Esophagus (tissue), 2 donors: ENCODE measurements at regions not wholly inside any gene's neighbourhood (a gene's known extent, or its start where the extent isn't known, plus 50 kb on each side); places are given as distances from the start of the nearest gene placed in this dataset.
A peak's percentile ranks its signal among the peaks of the same experiment; 100 is the strongest.

Source experiments
- H3K27ac ChIP-seq, 2 donors: one replicate each; pipeline ENCODE4 v1.5.1; 2013; ENCODE audit warnings: low read depth in 2 of 2, mild to moderate bottlenecking in 2 of 2, inconsistent platforms in 1 of 2, low read length in 1 of 2, moderate library complexity in 1 of 2
- H3K27me3 ChIP-seq, 2 donors: one replicate each; pipeline ENCODE4 v1.6.1; 2013; ENCODE audit warnings: low read length in 2 of 2, control low read depth in 1 of 2, mild to moderate bottlenecking in 1 of 2; ENCODE audit not compliant: insufficient read depth in 2 of 2, control insufficient read depth in 1 of 2
- H3K36me3 ChIP-seq, 2 donors: one replicate each; pipeline ENCODE4 v1.6.1; 2013; ENCODE audit warnings: low read length in 1 of 2; ENCODE audit not compliant: control insufficient read depth in 2 of 2, insufficient read depth in 2 of 2
- H3K4me1 ChIP-seq, 2 donors: one replicate each; pipeline ENCODE4 v1.6.1; 2013; ENCODE audit warnings: low read length in 1 of 2; ENCODE audit not compliant: control insufficient read depth in 2 of 2, insufficient read depth in 2 of 2
- H3K4me3 ChIP-seq, 2 donors: one replicate each; pipeline ENCODE4 v1.5.1; 2013; ENCODE audit warnings: low read length in 2 of 2, mild to moderate bottlenecking in 2 of 2, low read depth in 1 of 2, moderate library complexity in 1 of 2
- H3K9me3 ChIP-seq, 2 donors: one replicate each; pipeline ENCODE4 v1.6.1; 2013; ENCODE audit warnings: mild to moderate bottlenecking in 2 of 2, low read depth in 1 of 2, low read length in 1 of 2, moderate library complexity in 1 of 2; ENCODE audit not compliant: control insufficient read depth in 2 of 2, insufficient read depth in 1 of 2
- WGBS, 2 donors: extraction: QIAGEN DNeasy Blood & Tissue Kit; methylation state at CpG; one replicate each; pipeline ENCODE4 v1.1.7; 2013; 5-methylcytosine and 5-hydroxymethylcytosine counted together
- donor health status: healthy with polysubstance abuse.
- donor health status: Bipolar disorder and iron deficiency.

DNA sequence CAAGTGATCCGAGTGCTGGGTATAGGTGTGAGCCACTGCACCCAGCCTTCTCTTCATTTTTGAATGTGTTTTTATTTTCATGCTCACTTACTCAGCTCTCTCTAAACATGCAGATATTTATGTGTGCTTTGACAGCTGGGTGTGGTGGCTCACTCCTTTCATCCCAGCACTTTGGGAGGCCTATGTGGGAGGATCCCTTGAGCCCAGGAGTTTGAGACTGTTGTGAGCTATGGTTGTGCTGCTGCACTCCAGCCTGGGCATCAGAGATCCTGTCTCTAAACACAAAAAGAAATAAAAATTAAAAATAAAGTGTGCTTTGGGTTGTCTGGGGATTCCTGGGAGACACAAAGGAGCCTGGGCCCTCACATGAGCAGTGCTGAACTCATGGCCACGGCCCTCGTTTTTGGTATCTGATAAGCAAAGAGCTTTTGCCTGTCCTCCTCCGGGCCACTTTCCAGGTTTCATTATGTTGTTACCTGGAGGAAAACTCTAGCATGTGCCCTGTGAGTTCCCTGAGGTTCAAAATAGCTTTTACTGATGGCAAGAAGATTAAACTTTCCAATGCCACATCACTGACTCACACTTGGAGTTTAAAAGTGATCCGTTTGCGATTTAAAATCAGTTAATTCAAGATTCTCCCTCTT, 78.5 kb downstream of the CD164 start:
- Histone ChIP-seq H3K27ac (no peak overlapping the region), H3K36me3 (no peaks in the 10 kb centered on the region), H3K4me1 (no peaks in the 10 kb centered on the region), H3K9me3 (no peaks in the 10 kb centered on the region), H3K27me3 (no peaks in the 10 kb centered on the region), H3K4me3 (no peak overlapping the region)
- WGBS, 2 donors, result 50 to 75% methylated on average over 6 of the region's 6 CpGs

DNA sequence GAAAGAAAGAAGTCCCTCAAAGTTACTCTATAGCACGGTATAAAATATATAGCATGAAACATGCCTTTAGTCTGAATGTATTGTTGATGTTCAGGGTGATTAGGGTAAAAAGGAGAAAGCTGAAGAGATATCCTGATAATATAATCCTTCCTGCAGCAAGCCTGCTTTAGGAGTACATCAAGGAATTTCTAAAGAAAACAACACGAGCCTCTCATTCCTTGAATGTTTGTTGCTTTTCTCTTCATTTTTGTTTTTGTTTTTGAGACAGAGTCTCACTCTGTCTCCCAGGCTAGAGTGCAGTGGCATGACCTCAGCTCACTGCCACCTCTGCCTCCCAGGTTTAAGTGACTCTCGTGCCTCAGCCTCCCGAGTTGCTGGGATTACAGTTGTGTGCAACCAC, 79.1 kb downstream of the CD164 start:
- no peaks in the 10 kb centered on the region for H3K4me1 ChIP-seq
- H3K9me3 ChIP-seq, result no peaks in the 10 kb centered on the region
- no peaks in the 10 kb centered on the region for H3K27me3 ChIP-seq
- H3K36me3 ChIP-seq, result no peaks in the 10 kb centered on the region
- H3K27ac ChIP-seq, result no peak overlapping the region
- WGBS, 2 donors, result 88% methylated on average over 4 of the region's 4 CpGs
- no peak overlapping the region for H3K4me3 ChIP-seq

DNA sequence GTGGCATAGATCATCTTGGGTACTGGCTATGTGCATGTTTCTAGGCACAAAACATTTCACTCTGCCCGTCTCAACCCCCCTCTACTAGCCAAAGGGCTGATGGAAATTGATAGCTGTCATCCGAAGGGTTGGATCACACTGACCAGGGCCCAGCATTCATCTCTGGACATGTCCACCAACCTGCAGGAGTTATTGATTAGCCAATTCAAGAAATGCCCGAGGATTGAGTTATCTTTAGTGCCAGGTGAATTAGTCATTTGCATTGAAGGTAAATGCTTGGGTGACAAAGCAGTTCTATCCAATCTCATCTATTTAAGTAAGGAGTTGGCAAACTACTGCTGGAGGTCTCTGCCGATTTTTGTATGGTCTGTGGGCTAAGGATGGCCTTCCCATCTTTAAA, 80.1 kb downstream of the CD164 start:
- Histone ChIP-seq H3K27me3 (no peaks in the 10 kb centered on the region), H3K36me3 (no peaks in the 10 kb centered on the region), H3K27ac (no peak overlapping the region), H3K9me3 (no peaks in the 10 kb centered on the region), H3K4me3 (no peak overlapping the region), H3K4me1 (no peaks in the 10 kb centered on the region)
- WGBS, 2 donors, result 79 to 83% methylated on average over 4 of the region's 4 CpGs

DNA sequence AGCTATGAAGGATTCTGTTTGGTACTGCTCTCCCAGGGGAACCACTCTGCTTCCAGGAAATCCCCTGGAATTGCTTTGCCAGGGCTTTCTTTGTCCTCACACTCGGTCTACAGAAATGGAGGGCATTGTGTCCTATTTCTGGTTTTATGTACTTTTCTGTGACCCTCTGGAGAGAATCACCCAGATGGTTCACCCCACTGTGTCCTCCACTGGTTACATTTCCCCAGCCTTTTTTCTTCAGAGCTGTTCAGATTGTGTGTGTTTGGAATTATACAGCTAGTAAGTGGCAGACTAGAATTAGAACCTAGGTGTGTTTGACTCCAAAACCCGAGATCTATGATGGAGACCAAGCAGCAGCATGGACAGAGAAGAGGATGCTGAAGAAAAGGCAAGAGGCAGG, 80.8 kb downstream of the CD164 start:
- WGBS, 2 donors, result 61 to 62% methylated on average over 2 of the region's 2 CpGs

DNA sequence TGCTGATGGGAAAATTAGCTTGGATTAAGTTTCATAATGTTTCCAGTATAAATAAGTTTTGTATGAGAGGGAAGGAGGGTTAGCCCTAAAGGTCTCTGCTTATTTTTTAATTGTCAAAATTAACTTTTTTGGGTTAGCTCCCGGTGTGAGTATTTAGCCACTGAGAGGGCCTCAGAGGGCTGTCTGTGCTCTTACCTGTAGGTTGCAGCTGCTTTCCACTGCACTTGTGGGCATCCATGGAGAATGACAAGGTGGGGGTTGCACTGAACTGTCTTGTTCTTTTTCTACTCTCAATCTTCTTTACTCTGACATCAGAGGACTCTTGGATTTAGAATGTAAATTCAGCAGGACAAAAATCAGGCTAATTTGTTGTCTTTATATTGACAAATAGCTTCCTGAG, 81.4 kb downstream of the CD164 start:
- Histone ChIP-seq H3K36me3 (no peaks in the 10 kb centered on the region), H3K4me1 (no peaks in the 10 kb centered on the region), H3K4me3 (no peak overlapping the region), H3K27ac (no peak overlapping the region), H3K9me3 (no peaks in the 10 kb centered on the region), H3K27me3 (no peaks in the 10 kb centered on the region)
- WGBS, 2 donors, result 68 to 72% methylated on average over 1 of the region's 1 CpG

More for the DNA sequence above, 80.8 kb downstream of the CD164 start:
- no peak overlapping the region for H3K4me3 ChIP-seq
- no peaks in the 10 kb centered on the region for H3K4me1 ChIP-seq
- no peak overlapping the region for H3K27ac ChIP-seq
- H3K27me3 ChIP-seq, result no peaks in the 10 kb centered on the region
- H3K36me3 ChIP-seq, result no peaks in the 10 kb centered on the region
- no peaks in the 10 kb centered on the region for H3K9me3 ChIP-seq

DNA sequence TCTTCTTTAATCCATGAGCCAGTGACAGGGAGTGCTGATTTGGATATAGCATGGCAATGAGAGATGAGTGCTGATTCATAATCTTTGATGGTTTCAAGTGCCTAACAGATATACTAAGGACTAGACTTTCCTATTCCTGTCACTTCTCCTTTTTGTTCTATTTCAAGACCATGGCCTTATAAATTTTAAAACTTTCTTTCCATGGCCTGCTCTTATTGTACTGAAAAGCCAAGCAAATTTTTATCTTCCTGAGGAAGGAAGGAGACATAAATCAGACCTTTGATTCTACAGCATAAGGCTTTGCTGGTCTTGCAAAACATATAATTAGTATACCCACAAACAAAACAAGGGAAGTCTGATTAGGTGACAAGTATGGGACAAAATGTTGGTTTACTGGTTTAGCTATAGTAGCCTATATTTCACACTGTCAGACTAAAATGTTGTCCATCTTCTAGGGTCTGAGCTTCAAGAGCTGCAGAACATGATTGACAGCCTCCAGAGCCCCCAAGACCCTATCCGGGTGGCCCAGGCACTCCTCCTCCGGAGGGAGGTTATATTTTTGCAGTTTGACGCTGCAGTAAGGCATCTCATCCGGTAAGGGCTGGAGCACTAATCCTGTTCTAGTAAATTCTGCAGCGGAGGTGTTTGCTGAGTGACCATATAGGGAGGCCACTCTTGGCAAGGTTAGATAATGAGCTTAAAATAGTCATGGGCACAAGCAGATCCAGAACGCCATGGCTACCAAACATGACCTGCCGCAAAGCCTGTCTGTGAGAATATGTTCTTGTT, 82.3 kb downstream of the CD164 start:
- Histone ChIP-seq H3K27me3 (no peaks in the 10 kb centered on the region), H3K4me1 (no peaks in the 10 kb centered on the region), H3K4me3 (no peak overlapping the region), H3K9me3 (no peaks in the 10 kb centered on the region), H3K27ac (no peak overlapping the region), H3K36me3 (no peaks in the 10 kb centered on the region)
- WGBS, 2 donors, result 56 to 60% methylated on average over 7 of the region's 7 CpGs

DNA sequence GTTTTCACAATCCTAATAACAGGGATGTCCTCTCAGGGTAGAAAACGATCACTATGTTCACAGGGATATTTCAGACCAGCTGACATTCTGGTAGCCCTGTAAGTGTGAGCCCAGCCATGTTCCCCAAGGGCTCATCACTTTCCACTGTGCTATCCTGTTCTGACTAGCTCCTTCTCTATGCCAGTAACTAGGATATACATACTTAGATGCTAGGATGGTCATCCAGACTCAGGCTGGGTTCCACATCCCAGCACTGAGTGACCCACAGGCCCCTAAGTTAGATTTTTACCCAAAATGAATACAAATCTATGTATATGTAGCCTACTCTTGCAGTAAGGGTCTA, 83.0 kb downstream of the CD164 start:
- H3K4me1 ChIP-seq, result no peaks in the 10 kb centered on the region
- no peak overlapping the region for H3K4me3 ChIP-seq
- H3K36me3 ChIP-seq, result no peaks in the 10 kb centered on the region
- H3K27ac ChIP-seq, result no peak overlapping the region
- WGBS, 2 donors, result 60 to 64% methylated on average over 1 of the region's 1 CpG
- H3K27me3 ChIP-seq, result no peaks in the 10 kb centered on the region
- H3K9me3 ChIP-seq, result no peaks in the 10 kb centered on the region

DNA sequence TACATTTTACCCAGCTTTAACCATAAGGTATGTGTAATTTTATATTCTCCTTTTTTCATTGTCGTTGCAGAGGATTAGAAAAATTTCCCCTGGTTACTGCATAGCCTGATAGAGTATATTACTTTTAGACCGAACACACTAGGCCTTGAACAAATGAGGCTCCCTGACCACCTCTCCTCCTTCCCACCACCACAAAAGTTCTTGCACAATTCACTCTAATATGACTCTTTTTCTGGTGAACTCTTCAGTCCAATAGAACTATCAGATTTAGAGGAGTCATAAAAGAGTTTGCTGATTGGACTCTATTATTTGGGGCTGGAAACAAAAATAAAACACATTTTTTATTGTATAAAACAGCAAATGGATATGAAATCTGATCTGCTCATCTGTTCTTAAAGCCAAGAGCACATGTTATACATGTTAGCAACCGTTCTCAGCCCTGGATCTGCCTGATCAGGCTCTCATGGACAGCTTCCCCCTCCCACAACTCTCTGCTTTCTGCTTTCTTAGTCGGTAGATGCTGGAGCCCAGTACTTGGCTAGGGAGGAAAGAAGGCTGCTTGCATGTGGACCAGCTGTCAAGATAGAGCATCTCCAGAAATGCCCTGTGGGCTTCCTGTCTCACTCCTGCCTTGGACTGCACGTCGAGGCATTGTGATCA, 83.5 kb downstream of the CD164 start:
- H3K4me1 ChIP-seq, result no peaks in the 10 kb centered on the region
- no peak overlapping the region for H3K27ac ChIP-seq
- H3K4me3 ChIP-seq, result no peak overlapping the region
- WGBS, 2 donors, result 67 to 68% methylated on average over 6 of the region's 6 CpGs
- no peaks in the 10 kb centered on the region for H3K27me3 ChIP-seq
- no peaks in the 10 kb centered on the region for H3K36me3 ChIP-seq
- H3K9me3 ChIP-seq, result no peaks in the 10 kb centered on the region

DNA sequence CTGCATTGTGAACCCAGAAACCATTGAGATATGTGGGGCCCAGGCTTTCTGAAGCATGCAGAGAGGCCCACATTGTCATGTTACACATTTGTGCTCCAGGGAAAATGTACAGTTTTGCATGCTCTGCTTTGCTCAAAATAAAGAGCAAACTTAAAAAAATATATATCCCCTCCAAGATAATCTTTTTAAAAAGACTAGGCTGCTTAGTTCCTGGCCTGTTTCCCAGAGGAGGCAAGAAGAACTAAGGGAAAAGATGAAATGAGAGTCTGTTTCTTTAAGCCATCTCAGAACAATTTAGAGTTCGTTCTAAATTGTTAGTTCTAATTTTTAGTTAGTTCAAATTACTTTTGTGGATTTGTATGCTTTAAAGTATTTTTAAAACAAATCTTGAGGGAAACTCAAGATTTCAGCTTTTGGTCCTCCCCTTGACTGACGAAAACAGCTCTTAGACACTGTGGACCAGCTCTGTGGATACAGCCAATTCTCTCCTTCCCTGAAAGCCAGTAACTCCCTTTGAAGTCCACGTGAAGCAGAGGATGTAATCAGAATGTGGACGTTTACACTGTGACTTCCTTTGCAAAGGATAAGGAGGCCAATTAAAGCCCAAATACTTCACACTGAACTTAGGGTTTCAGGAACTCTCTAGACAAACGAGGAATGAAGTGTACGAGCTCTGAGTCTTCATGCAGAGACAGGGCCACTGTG, 84.7 kb downstream of the CD164 start:
- Histone ChIP-seq H3K4me3 (no peak overlapping the region), H3K9me3 (no peaks in the 10 kb centered on the region), H3K27me3 (no peaks in the 10 kb centered on the region), H3K4me1 (no peaks in the 10 kb centered on the region), H3K27ac (peak overlapping the region in 1 of 2 donors; percentile 22), H3K36me3 (no peaks in the 10 kb centered on the region)
- 44 to 47% methylated on average over 6 of the region's 6 CpGs for WGBS, 2 donors
